ENCODE measurements at regions not wholly inside any gene's neighbourhood (a gene's known extent, or its start where the extent isn't known, plus 50 kb on each side); places are given as distances from the start of the nearest gene placed in this dataset.

GRCh38 chr16:73427164-73427563 lies 379.2 kb upstream of the ZFHX3 start:
- TF ChIP-seq CTCF (IDR thresholded peaks at IDR 0.05) = no peak
- intact Hi-C loops (cut with DNase I) = no loop called here

GRCh38 chr16:73426433-73427160 lies 378.7 kb upstream of the ZFHX3 start:
- DNase-seq (no peak), ATAC-seq (no peak), FAIRE-seq (no peak)
- TF ChIP-seq CTCF (IDR thresholded peaks at IDR 0.05) = no peak
- Histone ChIP-seq H3K27me3 (no peaks in the 10 kb centered on the region), H3K4me3 (no peak overlapping the region), H3K36me3 (no peaks in the 10 kb centered on the region), H3K4me1 (no peaks in the 10 kb centered on the region), H3K27ac (no peak overlapping the region), H3K9me3 (no peaks in the 10 kb centered on the region)
- intact Hi-C loops (cut with DNase I) = no loop called here
- WGBS, 2 donors = 60 to 66% methylated on average over 7 of the region's 7 CpGs

More at GRCh38 chr16:73427164-73427563, 379.2 kb upstream of the ZFHX3 start:
- FAIRE-seq = no peak
- WGBS, 2 donors = 64 to 67% methylated on average over 3 of the region's 3 CpGs
- no peaks in the 10 kb centered on the region for H3K27me3 ChIP-seq
- no peaks in the 10 kb centered on the region for H3K4me1 ChIP-seq
- no peak for ATAC-seq
- H3K4me3 ChIP-seq = no peak overlapping the region
- DNase-seq = no peak
- no peaks in the 10 kb centered on the region for H3K9me3 ChIP-seq
- H3K27ac ChIP-seq = no peak overlapping the region
- no peaks in the 10 kb centered on the region for H3K36me3 ChIP-seq

- FAIRE-seq = no peak
- DNase-seq = no peak
- H3K27me3 ChIP-seq = no peaks in the 10 kb centered on the region
- WGBS, 2 donors = 50 to 56% methylated on average over 7 of the region's 7 CpGs
- H3K9me3 ChIP-seq = no peaks in the 10 kb centered on the region
- no peak overlapping the region for H3K4me3 ChIP-seq
- H3K36me3 ChIP-seq = no peaks in the 10 kb centered on the region
- no peaks in the 10 kb centered on the region for H3K4me1 ChIP-seq
- TF ChIP-seq CTCF (IDR thresholded peaks at IDR 0.05) = no peak
- ATAC-seq = no peak
- intact Hi-C loops (cut with DNase I) = no loop called here
- H3K27ac ChIP-seq = no peak overlapping the region
These were observed 372.7 kb upstream of the ZFHX3 start for GRCh38 chr16:73420676-73421075.

- no peaks in the 10 kb centered on the region for H3K36me3 ChIP-seq
- no peak overlapping the region for H3K27ac ChIP-seq
- H3K9me3 ChIP-seq = no peaks in the 10 kb centered on the region
- H3K4me3 ChIP-seq = no peak overlapping the region
- DNase-seq = no peak
- ATAC-seq = no peak
- no peak for TF ChIP-seq CTCF (IDR thresholded peaks at IDR 0.05)
- intact Hi-C loops (cut with DNase I) = no loop called here
- WGBS, 2 donors = 77 to 83% methylated on average over 8 of the region's 8 CpGs
- no peaks in the 10 kb centered on the region for H3K27me3 ChIP-seq
- H3K4me1 ChIP-seq = no peaks in the 10 kb centered on the region
- FAIRE-seq = no peak
These were observed 372.3 kb upstream of the ZFHX3 start for GRCh38 chr16:73420244-73420643.

- FAIRE-seq (no peak), DNase-seq (no peak), ATAC-seq (no peak)
- Histone ChIP-seq H3K9me3 (no peaks in the 10 kb centered on the region), H3K4me3 (no peak overlapping the region), H3K27ac (no peak overlapping the region), H3K4me1 (no peaks in the 10 kb centered on the region), H3K36me3 (no peaks in the 10 kb centered on the region), H3K27me3 (no peaks in the 10 kb centered on the region)
- WGBS, 2 donors = 18 to 22% methylated on average over 6 of the region's 6 CpGs
- TF ChIP-seq CTCF (IDR thresholded peaks at IDR 0.05) = no peak
- intact Hi-C loops (cut with DNase I) = no loop called here
These were observed 370.8 kb upstream of the ZFHX3 start for GRCh38 chr16:73418691-73419090.
